ENCODE measurements at regions not wholly inside any gene's neighbourhood (a gene's known extent, or its start where the extent isn't known, plus 50 kb on each side); places are given as distances from the start of the nearest gene placed in this dataset.
A peak's percentile ranks its signal among the peaks of the same experiment; 100 is the strongest.

DNA sequence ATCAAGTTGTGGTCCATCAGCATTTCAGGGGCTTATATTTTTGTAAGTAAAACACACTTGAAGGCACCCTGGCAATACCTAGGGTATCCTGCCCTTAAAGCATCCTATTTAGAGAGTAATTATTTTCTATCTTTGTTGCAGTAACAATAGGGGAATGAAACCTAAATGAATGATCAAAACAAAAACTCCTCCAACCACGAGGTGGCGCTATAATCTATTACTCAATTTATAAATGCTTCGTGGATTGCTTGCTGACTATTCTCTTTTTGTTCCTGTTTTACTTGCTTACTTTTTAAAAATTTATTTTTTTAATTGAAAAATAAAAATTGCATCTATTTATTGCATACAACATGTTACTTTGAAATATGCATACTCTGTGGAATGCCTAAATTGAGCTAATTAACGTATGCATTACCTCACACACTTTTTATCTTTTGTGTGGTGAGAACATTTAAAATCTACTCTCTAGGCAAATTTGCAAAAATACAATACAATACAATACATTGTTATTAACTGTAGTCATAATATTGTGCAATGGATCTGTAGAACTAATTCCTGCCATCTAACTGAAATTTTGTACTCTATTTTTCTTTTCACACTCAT lies 147.7 kb upstream of the BMPER start:
- intact Hi-C loops (cut with micrococcal nuclease), result loop anchor here (2.0 to 10.0 kb wide), 2 partner anchors 175 to 573 kb away; no protein-coding TSS in a partner anchor
- ChIA-PET CTCF (interaction anchor here (1.0 to 2.0 kb wide), 3 partner anchors 137 to 331 kb away, joined by 3 to 17 read pairs (median 7); no protein-coding TSS in a partner anchor), POLR2A (interaction anchor here (0.7 kb wide), 1 partner anchor 42 kb away, joined by 4 read pairs; no protein-coding TSS in a partner anchor), RAD21 (ENCODE audit: low non-redundant PET in 1 of 2, low total read pairs in 2 of 2, uncharacterized antibody in 2 of 2, unreplicated experiment in 2 of 2) (no interaction called here)
- Histone ChIP-seq H3K4me2 (ENCODE audit: low read length) (no peak overlapping the region), H3K79me2 (ENCODE audit: insufficient read depth, low read length) (no peaks in the 10 kb centered on the region), H3K4me3 (replicated peaks in 1 of 2; ENCODE audit: low read depth in 1 of 2, low read length in 2 of 2) (no peak overlapping the region), H4K20me1 (ENCODE audit: insufficient read depth) (no peaks in the 10 kb centered on the region), H3K4me1 (ENCODE audit: control insufficient read depth in 1 of 2, insufficient read depth in 2 of 2, low read length in 2 of 2) (no peaks in the 10 kb centered on the region), H2AFZ (ENCODE audit: low read depth, low read length, poor library complexity, severe bottlenecking) (peak overlapping the region; percentile 47), H3K27ac (ENCODE audit: low read depth, low read length) (no peak overlapping the region), H3K9me3 (ENCODE audit: control insufficient read depth in 1 of 2, insufficient read depth in 1 of 2, low read depth in 1 of 2, low read length in 2 of 2) (no peaks in the 10 kb centered on the region), H3K9ac (ENCODE audit: low read length) (no peak overlapping the region), H3K27me3 (ENCODE audit: insufficient read depth, low read length) (0 out of 2 replicates have a peak, but pooled peaks cover 3% of the 10 kb centered on the region), H3K36me3 (ENCODE audit: control insufficient read depth in 1 of 2, insufficient read depth in 2 of 2, low read length in 2 of 2) (no peaks in the 10 kb centered on the region), H3K9me2 (ENCODE audit: insufficient read depth) (no peaks in the 10 kb centered on the region)
- no TSS peak for BruUV-seq (replicated peaks)
- DNase-seq (ENCODE audit: low read depth, low spot score) (no peak), ATAC-seq (peak; percentile 46; the same call in 1 of the 2 replicates)
- TF ChIP-seq RAD21 (IDR thresholded peaks at IDR 0.05; ENCODE audit: low read depth), result peak; percentile 54
- no peak for TF ChIP-seq FOSL1 (IDR thresholded peaks at IDR 0.05; ENCODE audit: low read depth)
- TF ChIP-seq ELF1 (IDR thresholded peaks at IDR 0.05; ENCODE audit: borderline replicate concordance, low read depth), result no peak
- TF ChIP-seq, protein P1, sequence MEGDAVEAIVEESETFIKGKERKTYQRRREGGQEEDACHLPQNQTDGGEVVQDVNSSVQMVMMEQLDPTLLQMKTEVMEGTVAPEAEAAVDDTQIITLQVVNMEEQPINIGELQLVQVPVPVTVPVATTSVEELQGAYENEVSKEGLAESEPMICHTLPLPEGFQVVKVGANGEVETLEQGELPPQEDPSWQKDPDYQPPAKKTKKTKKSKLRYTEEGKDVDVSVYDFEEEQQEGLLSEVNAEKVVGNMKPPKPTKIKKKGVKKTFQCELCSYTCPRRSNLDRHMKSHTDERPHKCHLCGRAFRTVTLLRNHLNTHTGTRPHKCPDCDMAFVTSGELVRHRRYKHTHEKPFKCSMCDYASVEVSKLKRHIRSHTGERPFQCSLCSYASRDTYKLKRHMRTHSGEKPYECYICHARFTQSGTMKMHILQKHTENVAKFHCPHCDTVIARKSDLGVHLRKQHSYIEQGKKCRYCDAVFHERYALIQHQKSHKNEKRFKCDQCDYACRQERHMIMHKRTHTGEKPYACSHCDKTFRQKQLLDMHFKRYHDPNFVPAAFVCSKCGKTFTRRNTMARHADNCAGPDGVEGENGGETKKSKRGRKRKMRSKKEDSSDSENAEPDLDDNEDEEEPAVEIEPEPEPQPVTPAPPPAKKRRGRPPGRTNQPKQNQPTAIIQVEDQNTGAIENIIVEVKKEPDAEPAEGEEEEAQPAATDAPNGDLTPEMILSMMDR (IDR thresholded peaks at IDR 0.05 in 2 of 3, conservative IDR thresholded peaks at IDR 0.05 in 1 of 3; ENCODE audit: borderline replicate concordance in 1 of 3, insufficient read depth in 1 of 3, low read depth in 2 of 3, low read length in 2 of 3), result peak; percentile 44 to 64 (median 53); a peak in 5 of 6 replicates
- no peak for TF ChIP-seq EZH2 (IDR thresholded peaks at IDR 0.05)
- TF ChIP-seq ATF3 (IDR thresholded peaks at IDR 0.05), result no peak
- TF ChIP-seq EZH2phosphoT487 (IDR thresholded peaks at IDR 0.05; ENCODE audit: borderline replicate concordance), result no peak

All from HCT116 (cell line).